Fibroblast of lung (primary cell): ENCODE measurements at regions not wholly inside any gene's neighbourhood (a gene's known extent, or its start where the extent isn't known, plus 50 kb on each side); places are given as distances from the start of the nearest gene placed in this dataset.
A peak's percentile ranks its signal among the peaks of the same experiment; 100 is the strongest.

Experiments used
- DNase-seq, 2 donors: peaks; one replicate each; pipeline versions ENCODE4 v3.0.0 to v3.0.0-alpha.2; 2010; ENCODE audit warnings: low read depth in 2 of 2
- H2AFZ ChIP-seq: 2 replicates; pipeline ENCODE4 v1.5.1; 2012; ENCODE audit warnings: low read length, control low read depth, inconsistent platforms
- H3K27ac ChIP-seq: 2 replicates; pipeline ENCODE4 v1.5.1; 2011; ENCODE audit warnings: low read length, control low read depth; ENCODE audit not compliant: insufficient read depth
- H3K27me3 ChIP-seq: 2 replicates; pipeline ENCODE4 v1.5.1; 2011; ENCODE audit warnings: mild to moderate bottlenecking, low read length; ENCODE audit not compliant: control insufficient read depth, insufficient read depth
- H3K36me3 ChIP-seq: 2 replicates; pipeline ENCODE4 v1.5.1; 2011; ENCODE audit warnings: low read length; ENCODE audit not compliant: control insufficient read depth, insufficient read depth
- H3K4me1 ChIP-seq: 2 replicates; pipeline ENCODE4 v1.5.1; 2011; ENCODE audit warnings: low read length; ENCODE audit not compliant: control insufficient read depth, insufficient read depth; ENCODE audit errors: extremely low read depth
- H3K4me2 ChIP-seq: 2 replicates; pipeline ENCODE4 v1.5.1; 2011; ENCODE audit warnings: low read length, control low read depth; ENCODE audit not compliant: insufficient read depth; ENCODE audit errors: extremely low read depth
- H3K4me3 ChIP-seq, 4 experiments: fragments of 200-600 bp in 1 of 4; sonication (generic) in 1 of 4; replicated peaks in 1 of 4; 2 replicates each; pipeline ENCODE4 v1.5.1; 2011 to 2016; ENCODE audit warnings: low read length in 4 of 4, low read depth in 3 of 4, mild to moderate bottlenecking in 3 of 4, control low read depth in 2 of 4, inconsistent platforms in 1 of 4, mixed read lengths in 1 of 4; ENCODE audit not compliant: insufficient read depth in 1 of 4; ENCODE audit errors: control extremely low read depth in 1 of 4
- H3K79me2 ChIP-seq: 2 replicates; pipeline ENCODE4 v1.5.1; 2012; ENCODE audit warnings: mild to moderate bottlenecking, low read length, inconsistent platforms; ENCODE audit not compliant: control insufficient read depth, insufficient read depth
- H3K9ac ChIP-seq: 2 replicates; pipeline ENCODE4 v1.5.1; 2011; ENCODE audit warnings: mild to moderate bottlenecking, low read length, control low read depth; ENCODE audit not compliant: insufficient read depth
- H3K9me3 ChIP-seq: 2 replicates; pipeline ENCODE4 v1.5.1; 2012; ENCODE audit warnings: low read depth, low read length; ENCODE audit not compliant: control insufficient read depth, insufficient read depth
- H4K20me1 ChIP-seq: 2 replicates; pipeline ENCODE4 v1.5.1; 2011; ENCODE audit warnings: low read length; ENCODE audit not compliant: control insufficient read depth, insufficient read depth; ENCODE audit errors: extremely low read depth
- EZH2 ChIP-seq: IDR thresholded peaks from 2 replicates; pipeline ENCODE4 v1.5.1; 2012; ENCODE audit warnings: low read length, control low read depth, mild to moderate bottlenecking; ENCODE audit errors: missing control alignments
- TF ChIP-seq, protein P1 (sequence below), 2 donors: IDR thresholded peaks in 1 of 2; conservative IDR thresholded peaks in 1 of 2; 1 replicate in 1 of 2; 2 replicates in 1 of 2; pipeline ENCODE4 v1.5.1; 2011 to 2012; ENCODE audit warnings: low read length in 2 of 2, control low read depth in 1 of 2, inconsistent platforms in 1 of 2, low read depth in 1 of 2, mild to moderate bottlenecking in 1 of 2

DNA sequence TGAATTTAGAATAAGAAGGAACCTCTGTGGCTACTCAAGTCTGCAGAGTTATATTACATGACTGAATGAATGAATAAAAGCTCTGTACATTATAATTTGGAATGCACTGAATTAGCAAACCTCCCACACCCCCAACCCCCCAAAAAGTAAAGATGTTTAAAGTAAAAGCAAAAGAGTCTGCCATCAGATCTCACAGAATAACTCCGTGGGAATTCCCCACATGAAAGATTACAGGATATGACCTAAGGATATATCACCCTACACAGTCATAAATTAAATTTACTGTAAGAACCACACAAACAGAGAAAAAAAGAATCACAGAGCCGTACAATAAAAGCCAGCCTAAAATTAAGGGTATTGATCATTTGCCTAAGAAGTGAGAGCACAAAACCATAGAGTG, 587.3 kb downstream of the PTPRC start:
- TF ChIP-seq, protein P1, sequence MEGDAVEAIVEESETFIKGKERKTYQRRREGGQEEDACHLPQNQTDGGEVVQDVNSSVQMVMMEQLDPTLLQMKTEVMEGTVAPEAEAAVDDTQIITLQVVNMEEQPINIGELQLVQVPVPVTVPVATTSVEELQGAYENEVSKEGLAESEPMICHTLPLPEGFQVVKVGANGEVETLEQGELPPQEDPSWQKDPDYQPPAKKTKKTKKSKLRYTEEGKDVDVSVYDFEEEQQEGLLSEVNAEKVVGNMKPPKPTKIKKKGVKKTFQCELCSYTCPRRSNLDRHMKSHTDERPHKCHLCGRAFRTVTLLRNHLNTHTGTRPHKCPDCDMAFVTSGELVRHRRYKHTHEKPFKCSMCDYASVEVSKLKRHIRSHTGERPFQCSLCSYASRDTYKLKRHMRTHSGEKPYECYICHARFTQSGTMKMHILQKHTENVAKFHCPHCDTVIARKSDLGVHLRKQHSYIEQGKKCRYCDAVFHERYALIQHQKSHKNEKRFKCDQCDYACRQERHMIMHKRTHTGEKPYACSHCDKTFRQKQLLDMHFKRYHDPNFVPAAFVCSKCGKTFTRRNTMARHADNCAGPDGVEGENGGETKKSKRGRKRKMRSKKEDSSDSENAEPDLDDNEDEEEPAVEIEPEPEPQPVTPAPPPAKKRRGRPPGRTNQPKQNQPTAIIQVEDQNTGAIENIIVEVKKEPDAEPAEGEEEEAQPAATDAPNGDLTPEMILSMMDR (conservative IDR thresholded peaks at IDR 0.05 in 1 of 2, IDR thresholded peaks at IDR 0.05 in 1 of 2; ENCODE audit: low read depth in 1 of 2, low read length in 2 of 2): no peak
- no peak for TF ChIP-seq EZH2
- H3K27ac ChIP-seq: no peak overlapping the region
- no peaks in the 10 kb centered on the region for H3K27me3 ChIP-seq
- no peak overlapping the region for H3K4me2 ChIP-seq
- H3K4me1 ChIP-seq: peaks cover 2% of the 10 kb centered on the region
- no peak overlapping the region for H3K9ac ChIP-seq
- H3K9me3 ChIP-seq: no peaks in the 10 kb centered on the region
- no peaks in the 10 kb centered on the region for H4K20me1 ChIP-seq
- DNase-seq: peak; percentile 9 to 74
- H3K4me3 ChIP-seq: no peak overlapping the region
- H3K36me3 ChIP-seq: no peaks in the 10 kb centered on the region
- H2AFZ ChIP-seq: no peak overlapping the region
- H3K79me2 ChIP-seq: no peaks in the 10 kb centered on the region

DNA sequence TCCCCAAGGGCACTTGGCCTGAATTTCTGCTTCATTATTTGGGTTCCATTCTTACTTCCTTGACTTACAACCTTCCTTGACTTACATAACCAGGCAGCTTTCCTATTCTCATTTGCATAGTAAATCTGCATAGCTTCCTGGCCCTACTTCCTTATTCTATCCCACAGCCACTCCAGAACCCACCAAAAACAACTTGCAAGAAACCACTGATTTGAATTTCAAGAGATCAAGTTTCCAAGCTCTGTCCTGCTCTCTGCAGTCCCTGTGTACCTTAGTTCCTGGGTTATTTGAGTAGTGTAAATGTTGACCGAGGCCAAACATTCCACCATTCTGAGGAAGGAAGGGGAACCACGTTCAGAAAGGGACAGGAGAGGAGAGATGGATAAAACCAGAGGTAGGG, 603.3 kb downstream of the PTPRC start:
- Histone ChIP-seq H3K4me2 (no peak overlapping the region), H3K9ac (no peak overlapping the region), H3K36me3 (no peaks in the 10 kb centered on the region), H3K9me3 (no peaks in the 10 kb centered on the region), H3K27ac (no peak overlapping the region), H3K4me3 (no peak overlapping the region), H3K4me1 (no peaks in the 10 kb centered on the region), H3K27me3 (no peaks in the 10 kb centered on the region), H4K20me1 (no peaks in the 10 kb centered on the region), H2AFZ (no peak overlapping the region), H3K79me2 (no peaks in the 10 kb centered on the region)
- no peak for DNase-seq
- TF ChIP-seq, protein P1 (conservative IDR thresholded peaks at IDR 0.05 in 1 of 2, IDR thresholded peaks at IDR 0.05 in 1 of 2; ENCODE audit: low read depth in 1 of 2, low read length in 2 of 2): no peak
- no peak for TF ChIP-seq EZH2

DNA sequence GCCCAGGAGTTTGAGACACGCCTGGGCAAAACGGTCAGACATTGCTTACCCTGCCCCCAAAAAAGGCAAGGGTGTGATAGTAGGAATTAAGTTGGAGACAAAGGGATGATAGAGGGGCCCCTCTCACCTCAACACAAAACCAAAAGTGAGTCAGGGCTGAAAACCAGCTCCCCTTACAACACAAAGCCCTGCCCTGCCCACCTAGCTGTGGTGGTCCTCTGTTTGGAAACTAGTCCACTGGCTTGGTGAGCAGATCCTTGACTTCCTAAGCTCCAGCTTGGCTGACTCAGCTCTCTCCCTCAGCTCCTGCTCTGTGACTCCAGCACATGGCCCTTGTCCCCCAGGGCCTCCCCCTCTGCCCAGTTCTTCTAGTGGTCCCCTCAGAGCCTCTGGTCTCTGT, 603.8 kb downstream of the PTPRC start:
- Histone ChIP-seq H3K9me3 (no peaks in the 10 kb centered on the region), H2AFZ (no peak overlapping the region), H3K27ac (no peak overlapping the region), H3K36me3 (no peaks in the 10 kb centered on the region), H4K20me1 (no peaks in the 10 kb centered on the region), H3K4me1 (no peaks in the 10 kb centered on the region), H3K4me3 (no peak overlapping the region), H3K27me3 (no peaks in the 10 kb centered on the region), H3K79me2 (no peaks in the 10 kb centered on the region), H3K9ac (no peak overlapping the region), H3K4me2 (no peak overlapping the region)
- TF ChIP-seq, protein P1 (conservative IDR thresholded peaks at IDR 0.05 in 1 of 2, IDR thresholded peaks at IDR 0.05 in 1 of 2; ENCODE audit: low read depth in 1 of 2, low read length in 2 of 2): no peak
- TF ChIP-seq EZH2: no peak
- DNase-seq: no peak
